CD4-positive, alpha-beta T cell treated with Interferon alpha-2 for 1 hour (primary cell): ENCODE measurements at regions not wholly inside any gene's neighbourhood (a gene's known extent, or its start where the extent isn't known, plus 50 kb on each side); places are given as distances from the start of the nearest gene placed in this dataset.
"Not testable (repeated sequence)": the region's sequence is repeated elsewhere in the genome, so short reads cannot be mapped to it uniquely, and the experiment has no call there.

Experiments
- DNase-seq, 2 donors: peaks; one replicate each; pipeline ENCODE4 v3.0.0-alpha.2; 2020 to 2022

- DNase-seq: no peak
Measured at GRCh38 chr16:62390214-62390613, 354.0 kb upstream of the CDH8 start.

GRCh38 chr16:62386411-62386810 is 350.2 kb upstream of the CDH8 start:
- no peak for DNase-seq

GRCh38 chr16:62383941-62384340 is 347.7 kb upstream of the CDH8 start:
- DNase-seq: no peak

GRCh38 chr16:62370445-62370844 is 334.2 kb upstream of the CDH8 start:
- DNase-seq: no peak

- DNase-seq: no peak
Measured at GRCh38 chr16:62363501-62363900, 327.3 kb upstream of the CDH8 start.

GRCh38 chr16:62353355-62353754 is 317.1 kb upstream of the CDH8 start:
- no peak for DNase-seq

- DNase-seq: no peak
Measured at GRCh38 chr16:62342216-62342615, 306.0 kb upstream of the CDH8 start.

- DNase-seq: no peak
Measured at GRCh38 chr16:62335356-62335755, 299.1 kb upstream of the CDH8 start.

- DNase-seq: no peak
Measured at GRCh38 chr16:62321606-62322005, 285.4 kb upstream of the CDH8 start.

GRCh38 chr16:62298600-62298999 is 262.4 kb upstream of the CDH8 start:
- no peak for DNase-seq

- no peak for DNase-seq
Measured at GRCh38 chr16:62294213-62294972, 258.2 kb upstream of the CDH8 start.

- no peak for DNase-seq
Measured at GRCh38 chr16:62288990-62289629, 252.9 kb upstream of the CDH8 start.

- DNase-seq: no peak
Measured at GRCh38 chr16:62280506-62280905, 244.3 kb upstream of the CDH8 start.

- DNase-seq: no peak
Measured at GRCh38 chr16:62277942-62278341, 241.7 kb upstream of the CDH8 start.

- DNase-seq: no peak
Measured at GRCh38 chr16:62276637-62277036, 240.4 kb upstream of the CDH8 start.

GRCh38 chr16:62272035-62272434 is 235.8 kb upstream of the CDH8 start:
- no peak for DNase-seq

- DNase-seq: no peak
Measured at GRCh38 chr16:62261760-62262159, 225.5 kb upstream of the CDH8 start.

GRCh38 chr16:62258931-62259435 is 222.7 kb upstream of the CDH8 start:
- not testable (repeated sequence) for DNase-seq

- DNase-seq: no peak
Measured at GRCh38 chr16:62256406-62256805, 220.2 kb upstream of the CDH8 start.

- DNase-seq: no peak
Measured at GRCh38 chr16:62254847-62255246, 218.6 kb upstream of the CDH8 start.

- no peak for DNase-seq
Measured at GRCh38 chr16:62254372-62254771, 218.1 kb upstream of the CDH8 start.

- no peak for DNase-seq
Measured at GRCh38 chr16:62253966-62254365, 217.7 kb upstream of the CDH8 start.

GRCh38 chr16:62249069-62249468 is 212.8 kb upstream of the CDH8 start:
- DNase-seq: no peak

- DNase-seq: no peak
Measured at GRCh38 chr16:62240722-62241121, 204.5 kb upstream of the CDH8 start.

- peak in 1 of 2 donors; percentile 6 for DNase-seq
Measured at GRCh38 chr16:62225675-62226074, 189.4 kb upstream of the CDH8 start.
